Skeletal muscle cell (primary cell): ENCODE measurements at regions not wholly inside any gene's neighbourhood (a gene's known extent, or its start where the extent isn't known, plus 50 kb on each side); places are given as distances from the start of the nearest gene placed in this dataset.

ENCODE experiments used
- DNase-seq: peaks from one replicate; pipeline ENCODE4 v3.0.0-alpha.2; 2010; ENCODE audit warnings: low read depth
- H3K4me3 ChIP-seq: 2 replicates; pipeline ENCODE4 v1.5.1; 2011; ENCODE audit warnings: low read depth, mild to moderate bottlenecking, control low read depth, low read length, moderate library complexity

DNA sequence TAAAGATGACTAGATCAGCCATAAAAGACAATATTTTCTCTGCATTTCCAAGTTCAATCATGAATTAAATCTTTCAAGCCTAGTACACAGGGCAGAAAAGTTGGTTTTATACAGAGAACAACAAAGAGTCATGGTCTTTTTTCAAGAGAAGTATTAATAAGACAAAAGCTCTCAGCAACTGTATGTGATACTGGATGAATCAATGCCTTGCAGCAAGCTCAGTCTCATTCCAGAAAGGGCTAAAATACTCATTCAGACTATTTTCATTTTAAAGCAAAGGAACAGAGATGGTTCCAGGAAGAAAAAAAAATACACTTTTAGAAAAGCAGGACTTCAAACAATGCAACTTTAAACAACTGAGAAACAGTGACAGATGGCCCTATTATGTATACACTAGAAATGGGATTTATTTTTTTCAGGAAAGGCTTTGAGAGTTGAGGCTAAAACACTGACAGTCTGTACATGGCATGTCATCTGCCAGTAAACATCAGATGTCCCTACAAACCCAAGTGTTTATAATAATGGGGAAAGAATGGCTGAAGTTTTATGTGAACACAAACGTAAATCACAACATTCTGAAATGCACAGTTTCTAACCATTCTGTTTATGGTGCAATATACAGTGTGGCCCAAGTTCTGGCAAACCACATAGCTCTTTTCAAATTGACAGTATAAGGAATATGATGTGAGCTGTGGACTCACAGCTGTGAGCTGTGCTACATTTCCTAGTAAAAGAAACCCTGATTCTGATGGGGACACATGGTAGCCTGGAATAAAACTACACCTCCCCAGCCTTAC lies 114.3 kb upstream of the DST start:
- no peak for DNase-seq
- no peak overlapping the region for H3K4me3 ChIP-seq

DNA sequence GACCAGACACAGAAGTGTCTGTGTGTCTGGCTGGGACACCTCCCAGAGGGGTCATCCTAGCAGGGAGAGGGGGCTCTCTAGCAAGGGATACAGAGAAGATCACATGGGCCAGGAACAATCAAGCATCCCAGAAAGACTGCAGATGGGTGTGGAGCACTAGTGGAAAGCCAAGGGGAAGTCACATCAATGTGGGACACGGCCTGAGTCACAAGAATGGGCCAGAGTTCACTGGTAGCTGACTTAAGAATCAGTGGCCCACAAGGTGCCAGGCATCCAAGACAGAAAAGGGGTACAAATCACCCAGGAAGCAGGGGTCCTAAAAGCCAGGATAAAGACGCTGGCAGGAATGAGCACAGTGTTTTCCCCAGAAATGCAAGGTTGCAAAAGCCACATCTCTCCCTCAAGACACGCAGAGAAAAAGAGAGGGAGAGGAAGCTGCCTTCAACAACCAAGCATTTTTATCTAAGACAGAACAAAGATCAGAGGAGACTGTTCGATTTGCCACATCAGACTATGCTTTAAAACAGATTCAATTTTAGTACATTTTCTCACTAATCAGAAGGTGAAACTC lies 113.6 kb upstream of the DST start:
- DNase-seq = no peak
- H3K4me3 ChIP-seq = no peak overlapping the region

DNA sequence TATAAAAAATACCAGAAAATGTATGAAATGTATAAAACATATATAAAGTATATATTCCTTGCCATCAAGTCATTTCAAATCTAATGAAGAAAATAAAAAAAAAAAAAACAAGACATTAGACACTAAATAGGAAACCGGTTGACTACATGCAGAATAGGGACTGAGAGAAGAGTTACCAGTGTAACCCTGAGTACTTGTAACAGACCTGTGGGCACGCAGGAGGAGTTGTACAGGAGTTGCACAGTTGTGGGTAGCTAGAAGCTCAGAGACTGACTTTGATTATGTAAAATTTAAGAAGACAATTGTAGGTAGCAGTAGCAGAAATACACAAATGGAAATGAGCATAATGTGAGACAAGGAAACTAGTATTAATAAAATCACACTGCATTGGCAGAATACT lies 112.4 kb upstream of the DST start:
- no peak for DNase-seq
- H3K4me3 ChIP-seq = no peak overlapping the region

DNA sequence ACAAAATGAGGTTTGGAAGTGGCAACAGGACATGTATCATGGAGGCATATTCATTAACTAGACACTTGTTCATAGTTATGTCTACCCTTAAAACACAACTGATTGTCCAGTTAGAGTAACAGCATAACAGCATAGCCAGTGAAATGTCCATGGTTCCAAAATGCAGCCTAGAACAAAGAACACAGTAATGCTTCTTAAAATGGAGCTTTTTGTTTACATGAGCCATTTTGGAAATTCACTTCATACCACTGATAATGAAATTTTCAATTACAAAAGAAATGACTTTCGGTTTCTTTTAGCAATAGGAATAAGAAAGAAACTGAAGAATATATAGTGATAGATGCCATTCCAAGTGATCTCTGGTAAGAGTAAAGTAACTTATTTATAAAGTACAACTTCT lies 111.1 kb upstream of the DST start:
- no peak for DNase-seq
- H3K4me3 ChIP-seq = no peak overlapping the region

DNA sequence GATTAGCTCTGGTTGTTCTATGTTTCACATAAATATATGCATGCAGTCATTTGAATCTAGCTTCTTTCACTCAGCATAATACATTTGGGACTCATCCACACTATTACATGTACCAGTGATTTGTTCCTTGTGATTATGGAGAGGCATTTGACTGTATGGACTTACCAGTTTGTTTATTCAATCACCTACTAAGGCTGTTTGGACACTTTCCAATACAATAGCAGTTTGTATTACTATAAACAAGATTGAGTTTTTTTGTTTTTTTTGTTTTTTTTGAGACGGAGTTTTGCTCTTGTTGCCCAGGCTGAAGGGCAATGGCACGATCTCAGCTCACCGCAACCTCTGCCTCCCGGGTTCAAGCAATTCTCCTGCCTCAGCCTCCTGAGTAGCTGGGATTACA lies 109.8 kb upstream of the DST start:
- no peak for DNase-seq
- no peak overlapping the region for H3K4me3 ChIP-seq

DNA sequence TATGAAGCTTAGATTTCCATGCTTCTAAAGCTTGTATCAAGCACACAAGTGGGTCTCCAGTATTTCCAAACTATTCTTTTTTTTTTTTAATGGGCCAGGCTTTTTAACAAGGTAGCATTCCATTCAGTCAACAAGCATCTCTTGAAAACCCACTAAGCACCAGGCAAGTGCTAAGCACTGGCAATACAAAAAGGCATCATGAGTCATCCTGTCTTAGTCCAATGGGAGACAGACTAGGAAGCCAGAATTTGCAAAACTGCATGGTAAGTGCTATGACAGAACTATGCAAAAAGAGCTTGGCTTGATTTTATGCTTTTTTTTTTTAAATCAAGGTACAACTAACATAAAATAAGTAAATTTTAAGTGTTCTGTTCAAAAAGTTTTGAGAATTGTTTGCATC lies 109.3 kb upstream of the DST start:
- no peak for DNase-seq
- no peak overlapping the region for H3K4me3 ChIP-seq

DNA sequence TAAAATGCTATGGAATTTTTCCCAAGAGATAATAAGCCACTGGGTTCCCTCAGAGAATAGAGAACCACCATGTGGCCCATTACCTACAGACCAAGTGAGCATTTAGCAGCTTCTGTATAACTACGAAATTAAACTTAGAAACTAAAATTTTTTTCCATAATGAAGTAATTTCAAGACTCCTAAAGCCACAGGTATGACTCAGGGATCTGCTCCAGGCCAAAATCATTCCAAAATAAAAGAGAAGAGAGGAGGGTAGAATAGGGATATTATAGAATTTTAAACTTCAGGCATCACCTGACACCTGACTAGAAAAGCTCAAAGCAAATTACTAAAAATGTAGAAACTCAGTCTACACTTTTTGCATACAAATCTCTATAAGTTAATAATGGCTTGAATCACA lies 108.9 kb upstream of the DST start:
- no peak for DNase-seq

DNA sequence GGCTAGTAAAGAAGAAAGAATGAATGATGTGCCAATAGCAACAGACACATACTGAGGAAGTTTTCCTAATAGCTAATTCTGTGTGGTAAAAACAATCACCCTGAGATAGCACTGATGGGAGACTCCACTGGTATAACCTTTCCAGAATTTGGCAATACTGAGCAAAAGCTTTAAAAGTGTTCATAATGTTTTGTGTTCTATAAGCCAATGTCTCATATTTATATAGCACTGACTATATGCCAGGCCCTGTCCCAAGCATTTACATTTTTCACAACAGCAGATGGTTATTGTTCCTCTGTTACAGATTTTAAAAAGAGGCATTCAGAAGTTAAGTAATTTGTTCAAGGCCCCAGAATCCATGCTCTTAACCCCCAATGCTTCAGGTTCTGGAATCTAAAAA lies 108.0 kb upstream of the DST start:
- H3K4me3 ChIP-seq = no peak overlapping the region
- DNase-seq = no peak

More for the DNA sequence above, 108.9 kb upstream of the DST start:
- no peak overlapping the region for H3K4me3 ChIP-seq

DNA sequence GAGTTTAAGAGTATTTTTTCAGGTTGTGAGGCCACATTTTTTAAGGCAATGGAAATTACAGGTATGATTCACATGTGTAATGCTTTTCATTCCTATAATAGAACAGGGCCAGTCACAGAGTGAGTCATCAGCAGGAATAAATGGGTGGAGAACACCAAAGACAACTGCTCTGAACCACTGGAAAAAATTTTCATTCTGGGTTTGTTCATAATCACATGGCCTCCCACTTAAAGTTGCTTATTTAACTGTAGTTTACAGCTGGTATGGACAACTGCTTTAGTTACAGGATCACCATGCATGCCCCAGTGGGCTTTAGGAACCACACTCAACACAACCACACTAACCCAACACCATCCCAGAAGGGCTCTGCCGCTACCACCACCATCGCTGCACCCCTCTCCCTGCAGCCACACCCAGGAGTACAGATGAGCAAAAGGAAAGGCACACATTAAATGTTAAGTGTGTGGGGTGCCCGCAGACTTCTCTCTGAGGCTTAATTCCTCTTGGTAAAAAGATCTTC lies 107.0 kb upstream of the DST start:
- DNase-seq = peak; percentile 51
- H3K4me3 ChIP-seq = no peak overlapping the region

DNA sequence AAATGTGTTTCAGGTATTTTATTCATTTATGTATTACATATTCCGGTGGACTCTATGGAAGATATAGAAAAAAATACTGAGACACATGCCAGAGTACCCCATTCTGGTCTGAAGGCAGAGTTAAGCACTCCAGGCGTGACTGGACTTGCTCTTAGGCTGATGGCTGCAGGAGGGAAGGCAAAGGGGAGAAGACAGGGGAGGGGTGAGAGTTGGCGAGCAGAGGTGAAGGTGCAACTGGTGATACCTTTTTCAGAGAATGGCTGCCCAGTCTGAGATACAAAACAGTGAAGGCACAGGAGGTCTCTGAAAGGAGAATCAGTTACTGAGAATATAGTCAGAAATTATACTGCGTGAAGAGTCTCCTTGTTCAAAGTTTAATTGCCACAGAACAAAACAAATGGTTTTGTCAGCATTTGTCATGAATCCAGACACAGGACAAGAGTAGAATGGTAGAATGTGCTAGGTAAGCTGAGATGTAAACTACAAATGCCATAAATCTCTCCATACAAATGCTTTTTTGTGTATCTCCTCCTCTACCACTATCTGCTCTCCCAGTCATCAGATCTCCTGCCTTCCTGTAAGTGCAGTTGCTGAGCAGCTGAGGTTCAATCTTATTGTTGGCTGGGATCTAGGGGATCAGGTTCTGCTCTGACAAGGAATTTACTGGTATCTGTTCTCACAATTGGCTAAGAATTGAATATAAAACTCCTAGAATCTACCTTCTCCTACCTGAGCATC lies 104.2 kb upstream of the DST start:
- H3K4me3 ChIP-seq = no peak overlapping the region
- DNase-seq = no peak

DNA sequence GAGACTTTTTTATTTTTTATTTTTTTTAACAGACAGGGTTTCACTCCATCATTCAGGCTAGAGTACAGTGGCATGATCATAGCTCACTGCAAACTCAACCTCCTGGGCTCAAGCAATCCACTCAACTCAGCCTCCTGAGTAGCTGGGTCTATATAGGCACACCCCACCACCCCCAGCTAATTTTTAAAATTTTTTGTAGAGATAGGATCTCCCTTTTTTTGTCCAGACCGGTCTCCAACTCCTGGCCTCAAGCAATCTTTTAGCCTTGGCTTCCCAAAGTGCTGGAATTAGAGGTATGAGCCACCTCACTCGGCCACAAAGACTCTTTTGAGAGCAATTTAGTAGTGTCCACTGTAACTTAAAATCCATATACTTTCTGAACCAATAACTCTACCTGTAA lies 103.3 kb upstream of the DST start:
- no peak for DNase-seq
- H3K4me3 ChIP-seq = no peak overlapping the region

DNA sequence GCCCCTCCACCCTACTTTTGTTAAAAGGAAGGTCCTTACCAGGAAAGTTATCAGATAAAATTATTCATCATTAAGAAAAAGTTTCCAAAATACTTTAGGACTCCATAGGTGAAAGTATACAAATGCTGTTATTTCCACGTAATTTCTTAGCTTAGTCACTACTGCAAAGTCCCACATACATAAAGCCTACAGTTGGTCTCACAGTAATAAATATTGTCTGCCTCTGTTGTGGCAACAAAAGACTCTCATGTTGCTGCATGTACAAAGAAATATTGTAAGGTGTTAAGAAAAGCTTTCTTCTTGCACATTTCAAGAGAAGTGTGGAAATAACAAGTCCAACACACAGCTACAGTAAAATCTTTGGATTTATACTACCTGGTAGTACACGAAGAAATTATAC lies 102.4 kb upstream of the DST start:
- H3K4me3 ChIP-seq = no peak overlapping the region
- no peak for DNase-seq

DNA sequence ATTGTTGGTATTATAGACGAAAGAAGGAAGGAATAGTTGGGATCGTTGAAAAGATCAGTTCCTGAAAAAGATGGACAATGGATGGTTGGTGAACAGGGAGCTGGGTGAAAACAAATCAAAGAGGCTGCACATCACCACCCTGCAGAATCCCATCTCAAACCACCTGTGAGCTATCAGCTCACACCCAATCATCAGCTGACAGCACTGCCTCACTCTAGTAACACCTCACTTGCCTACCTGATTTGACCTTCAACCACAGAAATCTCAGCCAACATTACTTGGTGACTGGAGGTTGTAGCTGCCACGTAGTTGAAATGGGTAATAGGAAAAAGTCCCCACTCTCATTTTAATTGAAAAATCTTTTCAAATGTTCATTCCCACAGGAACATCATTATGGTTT lies 101.8 kb upstream of the DST start:
- H3K4me3 ChIP-seq = no peak overlapping the region
- no peak for DNase-seq

DNA sequence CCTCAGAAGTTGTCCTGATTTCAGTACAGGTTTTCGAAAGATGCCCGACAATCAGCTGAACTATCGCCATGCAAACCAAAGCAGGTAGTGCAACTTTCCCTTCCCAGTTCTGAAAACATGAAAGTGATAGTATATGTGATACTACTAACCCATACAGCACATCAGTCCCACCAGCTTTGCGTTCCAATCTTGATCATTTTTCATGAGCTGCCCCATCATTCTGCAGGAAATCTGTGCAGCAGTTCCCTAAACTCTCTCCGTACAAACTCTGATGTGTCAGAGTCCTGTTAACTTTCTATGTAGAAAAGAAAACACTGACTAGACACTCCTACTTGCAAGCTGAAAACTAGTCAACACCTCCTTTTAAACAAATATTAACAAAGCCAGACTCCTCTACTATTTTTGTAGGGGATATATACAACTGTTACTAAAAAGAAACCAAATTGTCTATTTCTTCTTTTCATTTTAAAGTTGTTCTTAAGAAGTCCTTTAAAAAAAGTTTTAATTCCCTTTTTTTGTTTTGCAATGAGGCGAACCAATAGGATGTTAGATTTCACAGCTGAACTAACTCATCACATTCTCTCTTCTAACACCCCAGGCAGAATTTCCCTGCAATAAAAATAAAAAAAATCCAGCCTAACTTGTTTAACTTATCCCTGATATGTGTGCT lies 99.6 kb upstream of the DST start:
- no peak for DNase-seq
- peak overlapping the region; percentile 6 for H3K4me3 ChIP-seq

DNA sequence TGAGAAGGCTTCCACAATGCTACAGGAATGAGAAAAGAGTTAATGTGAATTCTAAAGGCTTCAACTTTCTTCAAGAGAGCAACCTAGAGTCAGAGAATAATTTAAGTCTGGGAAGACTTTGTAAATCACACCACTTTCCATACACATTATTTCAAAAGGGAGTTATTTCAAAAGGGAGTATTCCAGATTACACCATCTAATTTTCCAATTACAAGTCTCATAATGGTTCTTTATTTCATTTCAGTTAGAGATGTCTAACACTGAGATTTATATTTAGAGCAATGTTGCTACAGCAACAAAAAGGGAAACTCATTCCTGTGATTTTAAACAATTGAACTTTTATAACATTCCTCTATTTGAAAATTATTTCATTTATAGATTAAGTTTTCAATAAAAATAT lies 98.8 kb upstream of the DST start:
- H3K4me3 ChIP-seq = no peak overlapping the region
- DNase-seq = no peak

DNA sequence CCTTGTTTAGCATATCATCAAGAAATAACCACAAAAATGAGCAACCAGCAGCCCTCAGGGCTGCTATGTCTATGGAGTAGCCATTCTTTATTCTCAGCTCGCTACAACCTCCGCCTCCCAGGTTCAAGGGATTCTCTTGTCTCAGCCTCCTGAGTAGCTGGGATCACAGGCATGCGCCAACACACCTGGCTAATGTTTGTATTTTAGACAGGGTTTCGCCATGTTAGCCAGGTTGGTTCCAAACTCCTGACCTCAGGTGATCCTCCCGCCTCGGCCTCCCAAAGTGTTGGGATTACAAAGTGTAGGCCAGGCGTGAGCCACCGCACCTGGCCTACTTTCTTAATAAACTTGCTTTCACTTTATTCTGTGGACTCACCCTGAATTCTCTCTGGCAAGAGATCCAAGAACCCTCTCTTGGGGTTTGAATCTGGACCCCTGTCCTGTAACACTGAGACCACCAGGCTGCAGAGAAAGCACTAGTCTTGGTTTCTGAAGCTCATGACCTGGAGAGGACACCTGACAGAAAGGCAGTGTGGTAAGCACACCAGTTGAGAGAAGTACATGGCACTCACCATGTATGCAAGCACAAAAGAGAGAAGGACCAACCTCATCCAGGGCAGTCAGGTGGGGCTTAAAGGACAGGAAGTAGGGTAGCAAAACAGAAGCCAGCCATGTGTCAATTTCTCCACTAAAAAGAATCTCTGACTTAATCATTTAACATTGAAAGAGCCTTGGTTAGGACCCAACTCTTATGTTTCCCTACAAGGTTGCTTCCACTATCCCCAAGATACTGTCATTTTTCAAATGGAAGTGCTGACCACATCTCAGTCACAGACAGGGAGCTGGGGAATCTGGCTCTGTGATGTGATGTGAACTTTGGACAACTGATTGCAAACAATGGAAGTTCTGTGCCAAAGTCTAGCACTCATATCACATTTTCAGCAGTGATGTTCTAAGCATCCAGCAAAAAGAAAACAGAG lies 97.4 kb upstream of the DST start:
- DNase-seq = no peak
- no peak overlapping the region for H3K4me3 ChIP-seq

DNA sequence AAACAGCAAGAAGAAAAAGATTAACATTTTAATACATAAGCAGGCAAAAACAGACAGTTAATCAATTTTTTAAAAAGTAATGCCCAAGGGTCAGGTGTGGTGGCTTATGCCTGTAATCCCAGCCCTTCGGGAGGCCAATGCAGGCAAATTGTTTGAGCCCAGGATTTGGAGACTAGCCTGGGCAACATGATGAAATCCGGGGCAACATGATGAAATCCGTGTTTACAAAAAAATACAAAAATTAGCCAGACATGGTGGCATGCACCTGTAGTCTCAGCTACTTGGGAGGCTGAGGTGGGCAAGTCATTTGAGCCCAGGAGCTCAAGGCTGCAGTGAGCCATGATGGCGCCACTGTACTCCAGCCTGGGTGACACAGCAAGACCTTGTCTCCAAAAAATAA lies 94.1 kb upstream of the DST start:
- H3K4me3 ChIP-seq = no peak overlapping the region
- no peak for DNase-seq

DNA sequence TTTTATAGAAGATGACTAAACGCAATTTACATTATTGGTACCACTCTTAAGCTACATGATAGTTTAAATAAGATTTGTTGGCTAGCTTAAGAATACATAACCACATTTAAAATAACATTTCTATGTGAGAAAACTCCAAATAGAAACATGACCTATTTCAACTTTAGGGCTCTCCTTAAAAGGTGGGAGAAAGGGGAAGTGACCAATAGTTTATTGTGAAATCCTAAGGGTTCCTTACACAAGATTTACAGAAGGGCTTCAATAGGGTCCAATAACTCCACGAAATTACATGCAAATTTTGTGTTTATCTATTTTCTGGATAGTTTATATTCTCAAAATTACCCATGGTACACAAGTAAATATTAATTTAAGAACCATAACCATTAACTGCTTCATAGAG lies 91.6 kb upstream of the DST start:
- no peak for DNase-seq
- no peak overlapping the region for H3K4me3 ChIP-seq

DNA sequence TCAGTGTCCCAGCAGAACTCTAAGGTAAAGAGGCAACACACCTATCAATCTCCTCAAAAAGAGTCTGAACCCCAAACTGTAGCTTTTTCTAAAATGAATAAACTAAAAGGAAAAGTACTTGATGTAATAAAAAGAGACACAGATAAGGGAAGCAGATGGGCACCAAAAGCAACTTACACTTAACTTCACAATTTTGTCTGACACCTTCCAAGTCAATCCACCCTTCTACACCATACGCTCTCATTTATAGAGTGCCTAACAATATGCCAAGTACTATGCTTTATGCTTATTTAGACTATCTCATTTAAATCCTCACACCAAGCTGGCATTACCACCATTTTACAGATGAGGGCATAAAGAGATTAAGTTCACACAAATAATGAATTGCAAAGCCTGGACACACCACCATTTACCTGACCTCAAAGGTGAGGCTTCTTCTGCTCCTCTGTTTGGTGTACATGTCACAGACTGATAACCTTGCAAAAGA lies 90.6 kb upstream of the DST start:
- no peak overlapping the region for H3K4me3 ChIP-seq
- no peak for DNase-seq
